ENCODE measurements at regions not wholly inside any gene's neighbourhood (a gene's known extent, or its start where the extent isn't known, plus 50 kb on each side); places are given as distances from the start of the nearest gene placed in this dataset.

DNA sequence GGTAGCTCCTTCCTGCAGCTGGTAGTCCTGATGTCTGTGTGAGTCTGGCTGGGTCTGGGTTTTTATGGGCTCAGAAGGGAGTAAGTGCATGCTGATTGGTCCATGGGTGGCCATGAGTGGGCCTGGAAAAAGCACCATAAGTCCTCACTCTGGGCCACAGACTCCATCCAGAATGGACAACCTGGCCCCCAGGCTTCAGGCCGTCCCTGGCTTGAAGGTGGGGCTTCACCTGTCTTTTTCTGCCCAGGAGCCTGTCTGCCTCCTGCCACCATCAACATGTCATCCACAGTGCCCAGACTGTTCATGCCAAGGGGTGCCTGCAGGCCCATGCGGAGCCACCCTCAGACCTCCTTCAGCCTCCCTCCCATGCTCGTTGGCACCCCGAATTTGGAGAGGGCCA lies 620.0 kb downstream of the RAPGEF2 start:
- H3K4me2 ChIP-seq (ENCODE audit: insufficient read depth in 1 of 2, low read depth in 2 of 2, low read length in 2 of 2): no peak overlapping the region
- H3K18ac ChIP-seq (ENCODE audit: extremely low read depth, low read length): no peak overlapping the region
- no peak overlapping the region for H3K4ac ChIP-seq (replicated peaks; ENCODE audit: insufficient read length, low read depth, low read length)
- FAIRE-seq (no peak), DNase-seq (ENCODE audit: low read depth in 1 of 2, low spot score in 2 of 2) (no peak)
- ChIA-PET CTCF (ENCODE audit: partially characterized antibody) (no interaction called here), POLR2A (ENCODE audit: partially characterized antibody) (no interaction called here)
- 95% methylated on average over 3 of the region's 4 CpGs; no CpG with 5 or more reads in 1 of the 2 experiments for WGBS, 2 experiments (ENCODE audit: extremely low coverage in 1 of 2, insufficient coverage in 1 of 2, insufficient read length in 1 of 2, insufficient replicate concordance in 2 of 2, low coverage in 1 of 2, low lambda C conversion rate in 2 of 2, missing lambda C conversion rate in 1 of 2)
- no peak overlapping the region for H3K27ac ChIP-seq (ENCODE audit: low read depth, low read length)
- no peaks in the 10 kb centered on the region for H3K36me3 ChIP-seq (ENCODE audit: control insufficient read depth in 2 of 4, insufficient read depth in 4 of 4, low read length in 3 of 4)
- H2BK15ac ChIP-seq (ENCODE audit: low read length): no peak overlapping the region
- H2BK5ac ChIP-seq (ENCODE audit: low read depth, low read length): no peak overlapping the region
- no peak overlapping the region for H2BK20ac ChIP-seq (ENCODE audit: low read length)
- H2BK12ac ChIP-seq (ENCODE audit: low read depth, low read length): peak overlapping the region; percentile 33; the same call in 1 of the 2 replicates
- no peak overlapping the region for H2AK5ac ChIP-seq (ENCODE audit: low read depth, low read length)
- no peak overlapping the region for H2BK120ac ChIP-seq (replicated peaks; ENCODE audit: low read depth, low read length)
- no peaks in the 10 kb centered on the region for H3K27me3 ChIP-seq (replicated peaks in 1 of 4; ENCODE audit: control insufficient read depth in 3 of 4, extremely low read depth in 1 of 4, insufficient read depth in 3 of 4, low read length in 3 of 4)
- H4K20me1 ChIP-seq (replicated peaks in 1 of 2; ENCODE audit: control insufficient read depth in 1 of 2, insufficient read depth in 2 of 2, low read length in 2 of 2): no peaks in the 10 kb centered on the region
- H3K79me1 ChIP-seq (ENCODE audit: low read depth, low read length): no peaks in the 10 kb centered on the region
- no peak overlapping the region for H3K4me3 ChIP-seq (ENCODE audit: extremely low read depth in 1 of 4, insufficient read depth in 2 of 4, low read depth in 3 of 4, low read length in 4 of 4)
- H3K79me2 ChIP-seq (ENCODE audit: control insufficient read depth in 1 of 2, insufficient read depth in 2 of 2, low read length in 2 of 2): no peaks in the 10 kb centered on the region
- no peak overlapping the region for H3K56ac ChIP-seq (replicated peaks; ENCODE audit: insufficient read length, low read depth, low read length)
- no peak overlapping the region for H3K14ac ChIP-seq (ENCODE audit: insufficient read length)
- no peak overlapping the region for H3K9ac ChIP-seq (replicated peaks in 1 of 4; ENCODE audit: extremely low read depth in 1 of 4, low read depth in 3 of 4, low read length in 3 of 4)
- H4K91ac ChIP-seq (replicated peaks; ENCODE audit: insufficient read length, low read length): no peak overlapping the region
- H3K23ac ChIP-seq (ENCODE audit: insufficient read length): no peak overlapping the region
- H3K23me2 ChIP-seq (ENCODE audit: low read depth, low read length): no peaks in the 10 kb centered on the region
- no peak overlapping the region for H4K8ac ChIP-seq (ENCODE audit: extremely low read depth, insufficient read depth, low read length)
- no peak overlapping the region for H4K5ac ChIP-seq (ENCODE audit: insufficient read length, low read depth, low read length)
- no peaks in the 10 kb centered on the region for H3K4me1 ChIP-seq (replicated peaks in 1 of 4; ENCODE audit: control insufficient read depth in 3 of 4, insufficient read depth in 4 of 4, low read length in 3 of 4)
- no peaks in the 10 kb centered on the region for H3K9me3 ChIP-seq (ENCODE audit: insufficient read depth in 2 of 2, low read depth in 1 of 2, low read length in 1 of 2)
- H2AFZ ChIP-seq (ENCODE audit: low read length): no peak overlapping the region
- TF ChIP-seq, protein P1, sequence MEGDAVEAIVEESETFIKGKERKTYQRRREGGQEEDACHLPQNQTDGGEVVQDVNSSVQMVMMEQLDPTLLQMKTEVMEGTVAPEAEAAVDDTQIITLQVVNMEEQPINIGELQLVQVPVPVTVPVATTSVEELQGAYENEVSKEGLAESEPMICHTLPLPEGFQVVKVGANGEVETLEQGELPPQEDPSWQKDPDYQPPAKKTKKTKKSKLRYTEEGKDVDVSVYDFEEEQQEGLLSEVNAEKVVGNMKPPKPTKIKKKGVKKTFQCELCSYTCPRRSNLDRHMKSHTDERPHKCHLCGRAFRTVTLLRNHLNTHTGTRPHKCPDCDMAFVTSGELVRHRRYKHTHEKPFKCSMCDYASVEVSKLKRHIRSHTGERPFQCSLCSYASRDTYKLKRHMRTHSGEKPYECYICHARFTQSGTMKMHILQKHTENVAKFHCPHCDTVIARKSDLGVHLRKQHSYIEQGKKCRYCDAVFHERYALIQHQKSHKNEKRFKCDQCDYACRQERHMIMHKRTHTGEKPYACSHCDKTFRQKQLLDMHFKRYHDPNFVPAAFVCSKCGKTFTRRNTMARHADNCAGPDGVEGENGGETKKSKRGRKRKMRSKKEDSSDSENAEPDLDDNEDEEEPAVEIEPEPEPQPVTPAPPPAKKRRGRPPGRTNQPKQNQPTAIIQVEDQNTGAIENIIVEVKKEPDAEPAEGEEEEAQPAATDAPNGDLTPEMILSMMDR (IDR thresholded peaks at IDR 0.05; ENCODE audit: control extremely low read depth in 1 of 3, insufficient read depth in 1 of 3, low read depth in 1 of 3, low read length in 3 of 3): no peak
- no peak for TF ChIP-seq RAD21 (IDR thresholded peaks at IDR 0.05 in 1 of 2, conservative IDR thresholded peaks at IDR 0.05 in 1 of 2; ENCODE audit: low read depth in 2 of 2, low read length in 2 of 2)
- TF ChIP-seq POLR2A (IDR thresholded peaks at IDR 0.05; ENCODE audit: control extremely low read depth in 1 of 2, low read depth in 2 of 2, low read length in 2 of 2): no peak
- no peak for TF ChIP-seq ASH2L (IDR thresholded peaks at IDR 0.05; ENCODE audit: low read length)
- TF ChIP-seq EP300 (IDR thresholded peaks at IDR 0.05; ENCODE audit: borderline replicate concordance in 1 of 2, low read depth in 2 of 2, low read length in 2 of 2): no peak
- no peak for TF ChIP-seq RNF2 (IDR thresholded peaks at IDR 0.05; ENCODE audit: borderline replicate concordance, low read depth, low read length, missing control alignments, poor library complexity, severe bottlenecking)
- no peak for TF ChIP-seq HDAC2 (IDR thresholded peaks at IDR 0.05; ENCODE audit: borderline replicate concordance in 1 of 2, low read depth in 2 of 2, low read length in 2 of 2)
- no peak for TF ChIP-seq PHF8 (conservative IDR thresholded peaks at IDR 0.05; ENCODE audit: low read depth, low read length)
- TF ChIP-seq NANOG (IDR thresholded peaks at IDR 0.05; ENCODE audit: insufficient read depth, low read depth, low read length, poor library complexity, severe bottlenecking): no peak
- TF ChIP-seq JUN (IDR thresholded peaks at IDR 0.05; ENCODE audit: low read depth, low read length): no peak
- TF ChIP-seq EGR1 (IDR thresholded peaks at IDR 0.05; ENCODE audit: borderline replicate concordance, low read depth, low read length): no peak

Data from H1 (cell line).